B cell (primary cell): ENCODE measurements at regions not wholly inside any gene's neighbourhood (a gene's known extent, or its start where the extent isn't known, plus 50 kb on each side); places are given as distances from the start of the nearest gene placed in this dataset.

ENCODE experiments used
- ATAC-seq: fragments of 200-7000 bp; cut with Tn5 transposase; one replicate; pipeline ENCODE4 v1.10.0; 2021; ENCODE audit warnings: low read depth, mild to moderate bottlenecking, moderate number of reproducible peaks, moderate library complexity
- CTCF ChIA-PET: fragments of 350-600 bp; sonication (Branson Sonifier 250); formaldehyde crosslinking; loops from one replicate; lab custom pipeline; 2021; ENCODE audit warnings: antibody characterized with exemption, inconsistent platforms; lab: Charles Lee
- POLR2A ChIA-PET: fragments of 350-600 bp; sonication (Branson Sonifier 250); formaldehyde crosslinking; loops from one replicate; lab custom pipeline; 2021; ENCODE audit warnings: antibody characterized with exemption; lab: Charles Lee
- DNase-seq: peaks from one replicate; pipeline ENCODE4 v3.0.0; 2013
- H2AFZ ChIP-seq: 2 replicates; pipeline ENCODE4 v1.6.1; 2012; ENCODE audit warnings: mild to moderate bottlenecking, low read depth, low read length; ENCODE audit not compliant: insufficient read depth, poor library complexity, severe bottlenecking
- H3K27ac ChIP-seq, 2 donors: 1 replicate in 1 of 2; 2 replicates in 1 of 2; pipeline ENCODE4 v1.5.1; 2012 to 2013; ENCODE audit warnings: low read length in 2 of 2, mild to moderate bottlenecking in 2 of 2, moderate library complexity in 1 of 2
- H3K27me3 ChIP-seq, 4 experiments: fragments of 200-600 bp in 1 of 4; sonication (generic) in 1 of 4; replicated peaks in 1 of 4; 1 replicate in 2 of 4; 2 replicates in 2 of 4; pipeline versions ENCODE4 v1.6.1 to v1.7.0; 2013 to 2016; ENCODE audit warnings: low read length in 3 of 4, mild to moderate bottlenecking in 2 of 4, mixed read lengths in 1 of 4, moderate library complexity in 1 of 4; ENCODE audit not compliant: insufficient read depth in 4 of 4, control insufficient read depth in 3 of 4; ENCODE audit errors: control extremely low read depth in 1 of 4
- H3K36me3 ChIP-seq, 2 experiments: replicated peaks in 1 of 2; 1 replicate in 1 of 2; 2 replicates in 1 of 2; pipeline versions ENCODE4 v1.6.1 to v1.7.1; 2013; ENCODE audit warnings: low read length in 1 of 2; ENCODE audit not compliant: insufficient read depth in 2 of 2, control insufficient read depth in 1 of 2; ENCODE audit errors: control extremely low read depth in 1 of 2, extremely low read depth in 1 of 2
- H3K4me1 ChIP-seq, 2 donors: fragments of 200-600 bp in 1 of 2; sonication (generic) in 1 of 2; 1 replicate in 1 of 2; 2 replicates in 1 of 2; pipeline versions ENCODE4 v1.5.1 to v1.6.1; 2013 to 2017; ENCODE audit warnings: low read length in 2 of 2; ENCODE audit not compliant: control insufficient read depth in 2 of 2, insufficient read depth in 2 of 2
- H3K4me2 ChIP-seq: replicated peaks from 2 replicates; pipeline ENCODE3; 2012; ENCODE audit warnings: mild to moderate bottlenecking, low read depth, low read length; ENCODE audit not compliant: poor library complexity, severe bottlenecking
- H3K4me3 ChIP-seq, 5 experiments: fragments of 200-600 bp in 1 of 5; sonication (generic) in 1 of 5; 1 replicate in 3 of 5; 2 replicates in 2 of 5; pipeline versions ENCODE4 v1.5.1 to v1.7.0; 2011 to 2016; ENCODE audit warnings: low read length in 4 of 5, mild to moderate bottlenecking in 4 of 5, low read depth in 2 of 5, control low read depth in 1 of 5, moderate library complexity in 1 of 5; ENCODE audit not compliant: insufficient read depth in 1 of 5; ENCODE audit errors: control extremely low read depth in 1 of 5, extremely low read depth in 1 of 5
- H3K79me2 ChIP-seq: fragments of 200-600 bp; sonication (generic); one replicate; pipeline ENCODE4 v1.6.0; 2016; ENCODE audit warnings: low read length; ENCODE audit not compliant: control insufficient read depth, insufficient read depth
- H3K9ac ChIP-seq: fragments of 200-600 bp; sonication (generic); 2 replicates; pipeline ENCODE4 v1.6.1; 2017; ENCODE audit warnings: mild to moderate bottlenecking, low read length, moderate library complexity
- H3K9me3 ChIP-seq, 3 donors: one replicate each; pipeline versions ENCODE4 v1.6.1 to v1.7.1; 2013; ENCODE audit warnings: low read length in 2 of 3; ENCODE audit not compliant: control insufficient read depth in 2 of 3, insufficient read depth in 1 of 3; ENCODE audit errors: control extremely low read depth in 1 of 3
- H4K20me1 ChIP-seq: 2 replicates; pipeline ENCODE4 v1.6.0; 2012; ENCODE audit warnings: mild to moderate bottlenecking, low read length; ENCODE audit not compliant: insufficient read depth, control insufficient read depth, poor library complexity, severe bottlenecking
- H3K27ac Mint-ChIP-seq: one replicate; pipeline ENCODE4 v1.8.0; 2021; ENCODE audit warnings: mixed read lengths
- H3K27me3 Mint-ChIP-seq: one replicate; pipeline ENCODE4 v1.8.0; 2021; ENCODE audit warnings: mixed read lengths
- H3K4me1 Mint-ChIP-seq: one replicate; pipeline ENCODE4 v1.8.0; 2021; ENCODE audit warnings: mixed read lengths
- H3K4me3 Mint-ChIP-seq: one replicate; pipeline ENCODE4 v1.8.0; 2021; ENCODE audit warnings: mixed read lengths
- H3K9me3 Mint-ChIP-seq: one replicate; pipeline ENCODE4 v1.8.0; 2022; ENCODE audit warnings: mixed read lengths; ENCODE audit not compliant: insufficient read depth
- CTCF ChIP-seq: fragments of 200-600 bp; IDR thresholded peaks from one replicate; pipeline ENCODE4 v1.8.0; 2022; ENCODE audit warnings: antibody characterized with exemption, mild to moderate bottlenecking
- EZH2 ChIP-seq: IDR thresholded peaks from 2 replicates; pipeline ENCODE4 v1.6.1; 2012; ENCODE audit warnings: borderline replicate concordance, low read depth, mild to moderate bottlenecking, moderate library complexity, low read length; ENCODE audit not compliant: insufficient read depth, poor library complexity, severe bottlenecking
- WGBS: methylation state at CpG from one replicate; pipeline ENCODE4 v1.1.5; 2013; ENCODE audit warnings: missing lambda C conversion rate; ENCODE audit not compliant: insufficient coverage; 5-methylcytosine and 5-hydroxymethylcytosine counted together
- intact Hi-C: fragments of 100-400 bp; cut with micrococcal nuclease; formaldehyde crosslinking; loops from one replicate; pipeline ENCODE4 v1.10.0; 2022

GRCh38 chr4:20337261-20337664 lies 85.6 kb downstream of the SLIT2 start:
- intact Hi-C loops: no loop called here
- DNase-seq (no peak), ATAC-seq (no peak)
- ChIA-PET POLR2A (no interaction called here), CTCF (no interaction called here)
- Histone ChIP-seq H3K79me2 (no peaks in the 10 kb centered on the region), H3K4me2 (no peak overlapping the region), H3K4me3 (no peak overlapping the region), H3K9me3 (no peaks in the 10 kb centered on the region), H3K36me3 (no peaks in the 10 kb centered on the region), H4K20me1 (no peaks in the 10 kb centered on the region), H3K27ac (no peak overlapping the region), H3K4me1 (no peaks in the 10 kb centered on the region), H2AFZ (no peak overlapping the region), H3K27me3 (no peaks in the 10 kb centered on the region), H3K9ac (no peak overlapping the region)
- Mint-ChIP-seq H3K27me3 (no peaks in the 10 kb centered on the region), H3K4me1 (no peaks in the 10 kb centered on the region), H3K4me3 (no peak overlapping the region), H3K9me3 (no peaks in the 10 kb centered on the region), H3K27ac (no peak overlapping the region)
- TF ChIP-seq CTCF: no peak
- TF ChIP-seq EZH2: no peak
- WGBS: 80% methylated on average over 1 of the region's 1 CpG

- intact Hi-C loops: no loop called here
- DNase-seq: no peak
- CTCF ChIA-PET: no interaction called here
- no peak for ATAC-seq
- H3K27ac ChIP-seq: no peak overlapping the region
- POLR2A ChIA-PET: no interaction called here
- no peak overlapping the region for H3K27ac Mint-ChIP-seq
- H3K4me1 ChIP-seq: no peaks in the 10 kb centered on the region
- H3K27me3 Mint-ChIP-seq: no peaks in the 10 kb centered on the region
- no peaks in the 10 kb centered on the region for H4K20me1 ChIP-seq
- H3K36me3 ChIP-seq: no peaks in the 10 kb centered on the region
- H3K4me3 ChIP-seq: no peak overlapping the region
- no peaks in the 10 kb centered on the region for H3K27me3 ChIP-seq
- no peak for TF ChIP-seq EZH2
- no peak for TF ChIP-seq CTCF
- no peak overlapping the region for H2AFZ ChIP-seq
- no peaks in the 10 kb centered on the region for H3K9me3 Mint-ChIP-seq
- H3K9ac ChIP-seq: no peak overlapping the region
- H3K4me2 ChIP-seq: no peak overlapping the region
- no peaks in the 10 kb centered on the region for H3K9me3 ChIP-seq
- H3K4me3 Mint-ChIP-seq: no peak overlapping the region
- WGBS: no CpG with 5 or more reads among the region's 2 CpGs
- H3K4me1 Mint-ChIP-seq: no peaks in the 10 kb centered on the region
- H3K79me2 ChIP-seq: no peaks in the 10 kb centered on the region
Measured at GRCh38 chr4:20338841-20339240, 87.1 kb downstream of the SLIT2 start.
